T47D (cell line): ENCODE measurements at regions not wholly inside any gene's neighbourhood (a gene's known extent, or its start where the extent isn't known, plus 50 kb on each side); places are given as distances from the start of the nearest gene placed in this dataset.
"Not testable (repeated sequence)": the region's sequence is repeated elsewhere in the genome, so short reads cannot be mapped to it uniquely, and the experiment has no call there.

Experiments used
- DNase-seq, 2 experiments: peaks; one replicate each; pipeline versions ENCODE4 v3.0.0 to v3.0.0-alpha.2; 2011 to 2012; ENCODE audit warnings: low read depth in 1 of 2, low spot score in 1 of 2
- JUND ChIP-seq: IDR thresholded peaks from 2 replicates; pipeline ENCODE4 v1.6.1; 2012; ENCODE audit warnings: low read depth
- in situ Hi-C: cut with HindIII; loops from 2 replicates; pipeline ENCODE4 v1.10.0; 2016; ENCODE audit warnings: low sequenced_read_pairs, low pct_unique_long_range_greater_than_20kb

GRCh38 chr2:16224298-16225045, 284.1 kb downstream of the MYCN start:
- DNase-seq: no peak
- TF ChIP-seq JUND: no peak
- in situ Hi-C loops: no loop called here

GRCh38 chr2:16223841-16224177, 283.5 kb downstream of the MYCN start:
- no peak for TF ChIP-seq JUND
- DNase-seq: no peak
- in situ Hi-C loops: no loop called here

DNA sequence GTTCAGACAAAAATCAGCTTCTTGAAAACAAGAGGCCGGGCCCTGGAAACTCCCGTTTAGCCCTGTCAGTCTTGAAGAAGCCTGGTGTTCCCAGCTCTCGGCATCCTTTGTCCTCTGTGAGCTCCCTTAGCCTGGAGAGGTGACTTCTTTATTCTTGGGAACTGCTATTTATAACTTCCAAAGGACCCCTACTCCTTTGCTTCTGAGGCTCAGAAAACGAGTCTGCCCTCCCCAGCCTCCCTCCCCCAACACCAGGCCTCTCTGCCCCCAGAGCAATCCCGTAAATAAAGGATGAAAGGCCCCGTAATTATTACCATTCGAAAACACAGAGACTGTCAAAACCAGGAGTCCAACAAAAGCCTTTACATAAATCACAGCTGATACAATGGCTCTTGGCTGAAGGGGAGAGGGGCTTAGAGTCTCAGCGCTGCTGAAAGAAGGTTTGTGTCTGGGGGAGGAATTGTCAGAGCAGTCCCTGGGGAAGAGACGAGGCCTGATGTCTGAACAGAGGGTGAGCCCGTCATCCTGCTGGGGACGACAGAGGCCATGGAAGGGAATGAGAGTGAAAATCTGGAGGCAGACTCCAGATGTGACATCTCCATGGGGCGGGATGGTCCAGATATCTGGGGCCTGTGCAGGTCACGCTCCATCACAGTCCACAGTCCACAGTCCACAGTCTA, 283.0 kb downstream of the MYCN start:
- no peak for DNase-seq
- in situ Hi-C loops: no loop called here
- TF ChIP-seq JUND: no peak

DNA sequence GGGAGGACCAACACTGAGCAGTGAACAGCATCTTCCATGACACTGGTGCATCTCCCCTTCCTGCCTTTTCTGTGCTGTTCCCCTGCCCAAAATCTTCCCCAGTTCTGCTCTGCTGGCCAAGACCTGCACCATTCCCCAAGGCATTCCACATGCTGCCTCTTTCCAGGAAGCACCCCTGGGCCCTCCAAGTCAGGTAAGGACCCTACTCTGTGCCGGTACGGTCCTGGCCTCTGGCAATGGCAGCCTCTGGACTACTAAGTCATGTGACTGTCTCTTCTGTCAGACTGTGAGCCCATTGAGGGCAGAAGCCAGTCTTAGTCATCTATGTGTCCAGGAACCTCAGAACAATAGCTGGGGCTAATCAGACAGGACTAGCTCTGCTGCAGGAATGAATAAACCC, 282.0 kb downstream of the MYCN start:
- DNase-seq: no peak
- TF ChIP-seq JUND: no peak
- in situ Hi-C loops: no loop called here

GRCh38 chr2:16221461-16222010, 281.2 kb downstream of the MYCN start:
- TF ChIP-seq JUND: no peak
- in situ Hi-C loops: no loop called here
- DNase-seq: no peak

DNA sequence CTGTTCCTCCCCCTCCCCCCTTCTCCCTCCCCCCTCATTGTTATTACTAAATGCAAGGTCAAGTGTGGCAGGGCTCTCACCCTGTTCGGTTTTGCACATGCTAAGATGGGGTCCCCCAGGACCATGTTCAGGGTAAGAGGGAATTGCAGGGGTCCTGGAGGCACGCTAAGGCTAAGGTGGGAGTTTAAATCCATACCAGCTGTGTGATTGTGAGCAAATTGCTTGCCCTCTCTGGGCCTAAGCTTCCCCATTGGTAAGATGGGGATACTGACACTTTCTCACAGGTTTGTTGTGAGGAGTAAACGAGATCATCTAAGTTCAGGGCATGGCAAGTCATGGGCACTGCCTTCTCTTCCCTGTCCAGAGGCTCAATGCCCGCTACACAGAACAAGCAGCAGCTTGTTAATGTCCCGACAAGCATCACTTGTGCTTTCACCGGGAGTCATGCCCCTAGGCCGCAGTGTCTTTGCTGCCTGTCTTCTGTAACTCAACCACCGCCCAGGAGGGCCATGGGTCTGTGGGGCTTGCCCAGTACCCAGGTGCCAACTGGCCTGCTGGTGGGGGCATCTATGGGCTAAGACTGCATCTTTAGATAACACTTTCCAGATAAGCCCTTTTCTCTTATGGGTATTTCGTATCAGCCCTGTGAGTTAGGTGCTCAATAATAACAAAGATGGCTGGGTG, 279.1 kb downstream of the MYCN start:
- in situ Hi-C loops: no loop called here
- TF ChIP-seq JUND: no peak
- no peak for DNase-seq

DNA sequence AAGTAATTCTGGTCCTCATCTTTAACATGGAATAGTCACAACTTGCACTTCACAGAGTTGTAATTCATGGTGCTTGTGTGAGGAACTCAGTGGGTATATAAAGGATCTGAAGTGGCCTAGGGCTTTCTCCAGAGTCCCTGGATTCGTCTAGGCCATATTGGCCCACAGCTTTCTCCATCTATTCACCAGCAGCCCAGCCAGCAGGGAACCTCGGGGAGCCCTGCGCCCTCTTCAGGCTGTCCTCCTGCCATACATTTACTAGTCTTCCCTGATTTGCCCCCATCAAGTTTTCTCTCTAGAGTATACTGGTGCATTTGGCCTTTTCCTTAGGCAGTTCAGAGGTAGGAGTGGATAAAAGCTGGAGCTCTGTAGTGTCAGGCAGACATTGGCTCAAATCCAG, 278.3 kb downstream of the MYCN start:
- in situ Hi-C loops: no loop called here
- DNase-seq: peak; percentile 37 to 52
- TF ChIP-seq JUND: no peak

DNA sequence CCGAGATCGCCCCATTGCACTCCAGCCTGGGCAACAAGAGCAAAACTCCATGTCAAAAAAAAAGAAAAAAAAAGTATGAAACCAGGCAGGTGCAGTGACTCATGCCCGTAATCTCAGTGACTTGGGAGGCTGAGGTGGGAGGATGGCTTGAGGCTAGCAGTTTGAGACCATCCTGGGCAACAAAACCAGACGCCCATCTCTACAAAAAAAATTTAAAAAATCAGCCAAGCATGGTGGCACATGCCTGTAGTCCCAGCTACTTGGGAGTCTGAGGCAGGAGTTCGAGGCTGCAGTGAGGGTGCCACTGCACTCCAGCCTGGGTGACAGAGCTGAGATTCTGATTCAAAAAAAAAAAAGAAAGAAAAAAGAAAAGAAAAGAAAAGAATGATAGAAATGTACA, 277.8 kb downstream of the MYCN start:
- DNase-seq: no peak
- in situ Hi-C loops: no loop called here
- TF ChIP-seq JUND: no peak

DNA sequence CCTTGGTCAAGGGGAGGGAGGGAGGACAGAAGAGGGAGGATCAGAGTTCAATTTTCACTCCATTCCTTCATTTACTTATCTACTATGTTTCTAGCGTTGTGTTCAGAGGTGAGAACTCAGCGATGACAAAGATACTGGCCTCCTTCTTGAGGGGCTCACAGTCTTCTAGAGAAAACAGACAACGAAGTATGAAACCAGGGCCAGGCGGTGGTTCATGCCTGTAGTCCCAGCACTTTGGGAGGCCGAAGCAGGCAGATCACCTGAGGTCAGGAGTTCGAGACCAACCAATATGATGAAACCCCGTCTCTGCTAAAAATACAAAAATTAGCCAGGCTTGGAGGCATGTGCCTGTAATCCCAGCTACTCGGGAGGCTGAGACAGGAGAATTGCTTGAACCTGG, 277.4 kb downstream of the MYCN start:
- DNase-seq, in situ Hi-C loops: not testable (repeated sequence)

GRCh38 chr2:16217291-16217690, 276.9 kb downstream of the MYCN start:
- DNase-seq: no peak
- in situ Hi-C loops: no loop called here
- TF ChIP-seq JUND: no peak

- no peak for TF ChIP-seq JUND
- in situ Hi-C loops: no loop called here
- DNase-seq: no peak
Measured at GRCh38 chr2:16216558-16216945, 276.2 kb downstream of the MYCN start.

DNA sequence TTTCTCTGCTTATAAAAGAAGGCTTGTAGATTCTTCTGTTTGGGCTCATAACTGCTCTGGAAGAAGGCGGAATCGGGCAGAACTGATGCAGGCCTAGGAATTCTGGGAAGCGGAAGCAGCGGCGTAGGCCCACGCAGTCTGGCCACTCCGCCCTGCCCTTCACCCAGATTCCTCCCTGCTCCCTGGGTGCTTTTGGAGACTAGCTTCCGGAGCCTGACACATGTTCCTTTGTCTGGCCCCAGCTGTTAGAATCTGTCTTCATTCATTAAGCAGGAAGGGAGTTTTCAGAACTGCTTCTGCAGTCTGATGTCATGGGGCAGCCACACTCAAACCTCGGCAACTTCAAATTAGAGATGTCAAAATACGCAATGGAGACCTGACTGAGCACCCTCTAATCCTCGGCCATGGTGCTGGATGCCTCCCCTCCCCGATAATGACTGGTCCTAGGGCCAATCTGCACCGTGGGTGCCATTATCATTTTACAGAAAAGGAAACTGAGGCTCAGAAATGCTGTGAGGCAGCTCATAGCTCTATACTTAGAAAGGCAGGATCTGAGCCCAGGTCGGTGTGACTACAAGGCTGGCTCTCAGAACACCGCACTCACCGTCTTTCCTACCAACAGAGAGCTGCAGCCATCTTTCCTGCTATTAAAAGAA, 275.7 kb downstream of the MYCN start:
- no peak for TF ChIP-seq JUND
- in situ Hi-C loops: no loop called here
- no peak for DNase-seq

DNA sequence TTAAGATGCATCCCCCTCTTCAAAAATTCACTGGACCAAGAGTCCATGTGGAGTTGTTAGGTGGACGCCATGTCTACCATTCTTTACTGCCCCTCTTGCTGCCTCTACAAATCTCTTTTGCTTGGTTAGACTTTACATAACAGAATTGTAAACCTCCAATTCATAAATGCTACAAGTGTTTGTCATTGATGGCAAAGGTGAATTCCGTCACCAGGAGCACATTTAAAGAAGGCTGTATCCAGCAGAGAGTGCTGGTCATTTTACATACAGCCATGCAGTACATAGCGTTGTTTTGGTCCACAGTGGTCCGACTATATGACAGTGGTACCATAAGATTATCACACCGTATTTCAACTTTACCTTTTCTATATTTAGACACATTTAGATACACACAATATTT, 274.5 kb downstream of the MYCN start:
- in situ Hi-C loops: no loop called here
- no peak for TF ChIP-seq JUND
- no peak for DNase-seq
